Islet of Langerhans (tissue), 1 donor: ENCODE measurements at regions not wholly inside any gene's neighbourhood (a gene's known extent, or its start where the extent isn't known, plus 50 kb on each side); places are given as distances from the start of the nearest gene placed in this dataset.
"Not testable (repeated sequence)": the region's sequence is repeated elsewhere in the genome, so short reads cannot be mapped to it uniquely, and the experiment has no call there.

Experiments
- FAIRE-seq: peaks from one replicate; lab custom pipeline; 2011; peaks lifted over from hg19 to GRCh38; lab: Jason Lieb, UNC

- no peak for FAIRE-seq
These were observed 682.2 kb upstream of the BCHE start for GRCh38 chr3:166519443-166519842.

GRCh38 chr3:166518040-166518439 lies 680.8 kb upstream of the BCHE start:
- FAIRE-seq: no peak

- no peak for FAIRE-seq
These were observed 673.2 kb upstream of the BCHE start for GRCh38 chr3:166510382-166510781.

- not testable (repeated sequence) for FAIRE-seq
These were observed 663.2 kb upstream of the BCHE start for GRCh38 chr3:166500420-166500819.

GRCh38 chr3:166499636-166500035 lies 662.4 kb upstream of the BCHE start:
- FAIRE-seq: no peak

GRCh38 chr3:166498446-166498845 lies 661.2 kb upstream of the BCHE start:
- no peak for FAIRE-seq

GRCh38 chr3:166489826-166490225 lies 652.6 kb upstream of the BCHE start:
- no peak for FAIRE-seq

- FAIRE-seq: no peak
These were observed 651.9 kb upstream of the BCHE start for GRCh38 chr3:166488977-166489672.

- no peak for FAIRE-seq
These were observed 647.2 kb upstream of the BCHE start for GRCh38 chr3:166484470-166484869.

GRCh38 chr3:166481340-166481739 lies 644.1 kb upstream of the BCHE start:
- FAIRE-seq: no peak

- no peak for FAIRE-seq
These were observed 641.1 kb upstream of the BCHE start for GRCh38 chr3:166478356-166478755.

- no peak for FAIRE-seq
These were observed 636.3 kb upstream of the BCHE start for GRCh38 chr3:166473501-166473900.

GRCh38 chr3:166472015-166472414 lies 634.8 kb upstream of the BCHE start:
- no peak for FAIRE-seq

GRCh38 chr3:166471074-166471767 lies 634.0 kb upstream of the BCHE start:
- FAIRE-seq: no peak

- no peak for FAIRE-seq
These were observed 625.8 kb upstream of the BCHE start for GRCh38 chr3:166462891-166463470.

- no peak for FAIRE-seq
These were observed 624.4 kb upstream of the BCHE start for GRCh38 chr3:166461626-166462025.

- no peak for FAIRE-seq
These were observed 620.2 kb upstream of the BCHE start for GRCh38 chr3:166457382-166457781.

GRCh38 chr3:166456286-166456685 lies 619.1 kb upstream of the BCHE start:
- FAIRE-seq: no peak

GRCh38 chr3:166455744-166456143 lies 618.5 kb upstream of the BCHE start:
- FAIRE-seq: no peak

- no peak for FAIRE-seq
These were observed 616.3 kb upstream of the BCHE start for GRCh38 chr3:166453478-166453877.

GRCh38 chr3:166451997-166452396 lies 614.8 kb upstream of the BCHE start:
- no peak for FAIRE-seq

GRCh38 chr3:166447513-166447912 lies 610.3 kb upstream of the BCHE start:
- FAIRE-seq: no peak

GRCh38 chr3:166446986-166447385 lies 609.8 kb upstream of the BCHE start:
- no peak for FAIRE-seq

GRCh38 chr3:166446291-166446690 lies 609.1 kb upstream of the BCHE start:
- no peak for FAIRE-seq
